ENCODE measurements at regions not wholly inside any gene's neighbourhood (a gene's known extent, or its start where the extent isn't known, plus 50 kb on each side); places are given as distances from the start of the nearest gene placed in this dataset.

DNA sequence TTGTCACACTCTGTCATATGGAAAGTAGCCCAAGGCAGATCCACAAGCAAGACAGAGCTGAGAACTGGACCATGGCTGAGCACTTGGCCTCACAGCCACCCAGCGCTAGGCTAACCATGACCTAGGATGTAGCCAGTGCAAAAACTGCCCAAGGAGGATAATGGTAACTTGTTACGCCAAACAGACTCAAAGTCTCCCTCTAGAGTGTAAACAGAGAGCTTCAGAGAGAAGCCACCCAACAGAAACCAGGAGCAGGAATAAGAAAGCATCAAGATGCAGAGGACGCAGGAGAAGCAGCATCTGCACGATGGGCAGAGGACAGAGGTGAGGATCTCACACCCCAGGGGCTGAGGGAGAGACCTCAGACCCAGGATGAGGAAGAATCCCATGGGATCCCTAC is 97.9 kb downstream of the RCN1 start:
- no peak for TF ChIP-seq CTCF (IDR thresholded peaks at IDR 0.05)
- TF ChIP-seq POLR2AphosphoS5 (IDR thresholded peaks at IDR 0.05): no peak
